ENCODE measurements at regions not wholly inside any gene's neighbourhood (a gene's known extent, or its start where the extent isn't known, plus 50 kb on each side); places are given as distances from the start of the nearest gene placed in this dataset.

GRCh38 chrX:34509394-34509793, 147.7 kb downstream of the TMEM47 start:
- no peak for DNase-seq (ENCODE audit: low spot score)
- Histone ChIP-seq H3K79me2 (no peaks in the 10 kb centered on the region), H4K20me1 (ENCODE audit: insufficient read depth, poor library complexity, severe bottlenecking) (no peaks in the 10 kb centered on the region), H3K9me3 (ENCODE audit: low read depth) (no peaks in the 10 kb centered on the region), H3K27ac (no peak overlapping the region), H3K4me2 (no peak overlapping the region), H3K4me1 (ENCODE audit: insufficient read depth) (no peaks in the 10 kb centered on the region), H3K4me3 (no peak overlapping the region), H2AFZ (no peak overlapping the region), H3K9me2 (replicated peaks; ENCODE audit: insufficient read depth) (no peaks in the 10 kb centered on the region), H3K27me3 (no peaks in the 10 kb centered on the region), H3K36me3 (replicated peaks; ENCODE audit: insufficient read depth, low read depth) (no peaks in the 10 kb centered on the region)
- WGBS (ENCODE audit: low lambda C conversion rate, missing lambda C conversion rate) = 85% methylated on average over 5 of the region's 5 CpGs
- TF ChIP-seq EZH2phosphoT487 (IDR thresholded peaks at IDR 0.05; ENCODE audit: low read depth, severe bottlenecking, unreplicated experiment) = no peak
- TF ChIP-seq EZH2 (IDR thresholded peaks at IDR 0.05; ENCODE audit: borderline replicate concordance) = no peak
- TF ChIP-seq CTCF (IDR thresholded peaks at IDR 0.05; ENCODE audit: poor library complexity) = no peak

GRCh38 chrX:34503119-34503518, 154.0 kb downstream of the TMEM47 start:
- Histone ChIP-seq H4K20me1 (ENCODE audit: insufficient read depth, poor library complexity, severe bottlenecking) (no peaks in the 10 kb centered on the region), H3K79me2 (no peaks in the 10 kb centered on the region), H3K9me2 (replicated peaks; ENCODE audit: insufficient read depth) (no peaks in the 10 kb centered on the region), H3K4me2 (no peak overlapping the region), H2AFZ (no peak overlapping the region), H3K4me1 (ENCODE audit: insufficient read depth) (no peaks in the 10 kb centered on the region), H3K4me3 (no peak overlapping the region), H3K36me3 (replicated peaks; ENCODE audit: insufficient read depth, low read depth) (no peaks in the 10 kb centered on the region), H3K27me3 (no peaks in the 10 kb centered on the region), H3K27ac (no peak overlapping the region), H3K9me3 (ENCODE audit: low read depth) (no peaks in the 10 kb centered on the region)
- TF ChIP-seq EZH2 (IDR thresholded peaks at IDR 0.05; ENCODE audit: borderline replicate concordance) (no peak), EZH2phosphoT487 (IDR thresholded peaks at IDR 0.05; ENCODE audit: low read depth, severe bottlenecking, unreplicated experiment) (no peak), CTCF (IDR thresholded peaks at IDR 0.05; ENCODE audit: poor library complexity) (no peak)
- DNase-seq (ENCODE audit: low spot score) = no peak
- WGBS (ENCODE audit: low lambda C conversion rate, missing lambda C conversion rate) = 77% methylated on average over 3 of the region's 3 CpGs

- H3K27ac ChIP-seq = no peak overlapping the region
- H3K79me2 ChIP-seq = no peaks in the 10 kb centered on the region
- no peak overlapping the region for H3K4me3 ChIP-seq
- no peaks in the 10 kb centered on the region for H4K20me1 ChIP-seq (ENCODE audit: insufficient read depth, poor library complexity, severe bottlenecking)
- no peaks in the 10 kb centered on the region for H3K4me1 ChIP-seq (ENCODE audit: insufficient read depth)
- H3K9me3 ChIP-seq (ENCODE audit: low read depth) = no peaks in the 10 kb centered on the region
- TF ChIP-seq CTCF (IDR thresholded peaks at IDR 0.05; ENCODE audit: poor library complexity) (no peak), EZH2phosphoT487 (IDR thresholded peaks at IDR 0.05; ENCODE audit: low read depth, severe bottlenecking, unreplicated experiment) (no peak), EZH2 (IDR thresholded peaks at IDR 0.05; ENCODE audit: borderline replicate concordance) (no peak)
- no peak overlapping the region for H2AFZ ChIP-seq
- no peaks in the 10 kb centered on the region for H3K9me2 ChIP-seq (replicated peaks; ENCODE audit: insufficient read depth)
- H3K27me3 ChIP-seq = no peaks in the 10 kb centered on the region
- H3K4me2 ChIP-seq = no peak overlapping the region
- 93% methylated on average over 4 of the region's 4 CpGs for WGBS (ENCODE audit: low lambda C conversion rate, missing lambda C conversion rate)
- no peaks in the 10 kb centered on the region for H3K36me3 ChIP-seq (replicated peaks; ENCODE audit: insufficient read depth, low read depth)
- DNase-seq (ENCODE audit: low spot score) = no peak
Observed at GRCh38 chrX:34493086-34493485, 164.0 kb downstream of the TMEM47 start.

GRCh38 chrX:34491126-34491525, 166.0 kb downstream of the TMEM47 start:
- Histone ChIP-seq H3K9me2 (replicated peaks; ENCODE audit: insufficient read depth) (no peaks in the 10 kb centered on the region), H2AFZ (no peak overlapping the region), H3K27ac (no peak overlapping the region), H3K4me1 (ENCODE audit: insufficient read depth) (no peaks in the 10 kb centered on the region), H3K27me3 (no peaks in the 10 kb centered on the region), H3K4me3 (no peak overlapping the region), H3K36me3 (replicated peaks; ENCODE audit: insufficient read depth, low read depth) (no peaks in the 10 kb centered on the region), H3K9me3 (ENCODE audit: low read depth) (no peaks in the 10 kb centered on the region), H4K20me1 (ENCODE audit: insufficient read depth, poor library complexity, severe bottlenecking) (no peaks in the 10 kb centered on the region), H3K4me2 (no peak overlapping the region), H3K79me2 (no peaks in the 10 kb centered on the region)
- DNase-seq (ENCODE audit: low spot score) = no peak
- WGBS (ENCODE audit: low lambda C conversion rate, missing lambda C conversion rate) = 91% methylated on average over 2 of the region's 2 CpGs
- TF ChIP-seq EZH2phosphoT487 (IDR thresholded peaks at IDR 0.05; ENCODE audit: low read depth, severe bottlenecking, unreplicated experiment) (no peak), EZH2 (IDR thresholded peaks at IDR 0.05; ENCODE audit: borderline replicate concordance) (no peak), CTCF (IDR thresholded peaks at IDR 0.05; ENCODE audit: poor library complexity) (no peak)

Measured in hepatocyte (in vitro differentiated cells).